Activated CD8-positive, alpha-beta T cell treated with anti-CD3 and anti-CD28 coated beads for 36 hours (primary cell): ENCODE measurements at regions not wholly inside any gene's neighbourhood (a gene's known extent, or its start where the extent isn't known, plus 50 kb on each side); places are given as distances from the start of the nearest gene placed in this dataset.

Source experiments
- ATAC-seq: fragments of 200-7000 bp; cut with Tn5 transposase; one replicate; pipeline ENCODE4 v1.10.0; 2021; ENCODE audit warnings: mild to moderate bottlenecking, moderate library complexity
- CTCF ChIA-PET: fragments of 350-600 bp; sonication (Branson Sonifier 250); formaldehyde crosslinking; loops from one replicate; lab custom pipeline; 2021; ENCODE audit warnings: antibody characterized with exemption; lab: Charles Lee
- POLR2A ChIA-PET: fragments of 350-600 bp; sonication (Branson Sonifier 250); formaldehyde crosslinking; loops from one replicate; lab custom pipeline; 2021; ENCODE audit warnings: antibody characterized with exemption; lab: Charles Lee
- DNase-seq: peaks from one replicate; pipeline ENCODE4 v3.0.0-alpha.2; 2020
- H3K27ac Mint-ChIP-seq: one replicate; pipeline ENCODE4 v1.8.0; 2021; ENCODE audit warnings: mild to moderate bottlenecking, mixed read lengths
- H3K27me3 Mint-ChIP-seq: one replicate; pipeline ENCODE4 v1.8.0; 2021; ENCODE audit warnings: mixed read lengths
- H3K36me3 Mint-ChIP-seq: one replicate; pipeline ENCODE4 v1.8.0; 2021; ENCODE audit warnings: low read depth, mixed read lengths
- H3K4me1 Mint-ChIP-seq: one replicate; pipeline ENCODE4 v1.8.0; 2021; ENCODE audit warnings: low read depth, mixed read lengths
- H3K4me3 Mint-ChIP-seq: one replicate; pipeline ENCODE4 v1.8.0; 2021; ENCODE audit warnings: mild to moderate bottlenecking, moderate library complexity, mixed read lengths
- H3K9me3 Mint-ChIP-seq: one replicate; pipeline ENCODE4 v1.8.0; 2021; ENCODE audit warnings: mixed read lengths
- intact Hi-C: fragments of 100-400 bp; cut with micrococcal nuclease; formaldehyde crosslinking; loops from one replicate; pipeline ENCODE4 v1.10.0; 2022
- TF ChIP-seq, protein P1 (sequence below): fragments of 200-600 bp; IDR thresholded peaks from one replicate; pipeline ENCODE4 v1.8.0; 2022; ENCODE audit warnings: antibody characterized with exemption, mild to moderate bottlenecking

DNA sequence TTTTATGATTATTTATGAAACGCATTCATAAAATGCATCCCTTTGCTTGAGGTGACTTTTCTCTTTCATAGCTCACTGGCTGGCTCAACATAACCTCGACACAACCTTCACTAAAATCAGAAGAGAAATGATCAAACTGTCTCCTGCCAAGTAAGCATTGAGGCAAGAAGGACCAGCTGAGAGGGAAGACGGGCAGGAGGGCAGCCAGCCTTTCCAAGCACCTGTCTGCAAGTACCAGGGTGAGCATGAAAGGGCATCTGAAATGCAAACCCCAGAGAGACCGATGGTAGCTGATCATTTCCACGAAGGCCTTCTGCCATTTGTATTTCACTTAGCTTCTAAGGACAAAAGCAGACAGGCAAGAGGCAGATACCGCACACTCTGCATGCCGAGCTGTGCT, 52.1 kb upstream of the RPH3AL start:
- intact Hi-C loops, result no loop called here
- DNase-seq, result no peak
- TF ChIP-seq, protein P1, sequence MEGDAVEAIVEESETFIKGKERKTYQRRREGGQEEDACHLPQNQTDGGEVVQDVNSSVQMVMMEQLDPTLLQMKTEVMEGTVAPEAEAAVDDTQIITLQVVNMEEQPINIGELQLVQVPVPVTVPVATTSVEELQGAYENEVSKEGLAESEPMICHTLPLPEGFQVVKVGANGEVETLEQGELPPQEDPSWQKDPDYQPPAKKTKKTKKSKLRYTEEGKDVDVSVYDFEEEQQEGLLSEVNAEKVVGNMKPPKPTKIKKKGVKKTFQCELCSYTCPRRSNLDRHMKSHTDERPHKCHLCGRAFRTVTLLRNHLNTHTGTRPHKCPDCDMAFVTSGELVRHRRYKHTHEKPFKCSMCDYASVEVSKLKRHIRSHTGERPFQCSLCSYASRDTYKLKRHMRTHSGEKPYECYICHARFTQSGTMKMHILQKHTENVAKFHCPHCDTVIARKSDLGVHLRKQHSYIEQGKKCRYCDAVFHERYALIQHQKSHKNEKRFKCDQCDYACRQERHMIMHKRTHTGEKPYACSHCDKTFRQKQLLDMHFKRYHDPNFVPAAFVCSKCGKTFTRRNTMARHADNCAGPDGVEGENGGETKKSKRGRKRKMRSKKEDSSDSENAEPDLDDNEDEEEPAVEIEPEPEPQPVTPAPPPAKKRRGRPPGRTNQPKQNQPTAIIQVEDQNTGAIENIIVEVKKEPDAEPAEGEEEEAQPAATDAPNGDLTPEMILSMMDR, result no peak
- POLR2A ChIA-PET, result no interaction called here
- ATAC-seq, result no peak
- H3K27ac Mint-ChIP-seq, result no peak overlapping the region
- no peaks in the 10 kb centered on the region for H3K27me3 Mint-ChIP-seq
- H3K9me3 Mint-ChIP-seq, result no peaks in the 10 kb centered on the region
- CTCF ChIA-PET, result interaction anchor here (1.6 kb wide), 1 partner anchor 295 kb away, joined by 3 read pairs; no protein-coding TSS in a partner anchor
- no peaks in the 10 kb centered on the region for H3K36me3 Mint-ChIP-seq
- no peak overlapping the region for H3K4me3 Mint-ChIP-seq
- peaks cover 10% of the 10 kb centered on the region for H3K4me1 Mint-ChIP-seq
